SK-N-SH (cell line): ENCODE measurements at regions not wholly inside any gene's neighbourhood (a gene's known extent, or its start where the extent isn't known, plus 50 kb on each side); places are given as distances from the start of the nearest gene placed in this dataset.

Experiments
- CTCF ChIA-PET: fragments of 300-600, 350-600 bp; formaldehyde crosslinking; extraction: SDS; loops from one replicate; lab custom pipeline; 2021; lab: Yijun Ruan, JAX
- POLR2A ChIA-PET: fragments of 350-600 bp; sonication (Branson Sonifier 250); formaldehyde crosslinking; extraction: SDS; loops from one replicate; lab custom pipeline; 2020; ENCODE audit warnings: antibody characterized with exemption, inconsistent platforms; lab: Yijun Ruan, JAX
- DNase-seq: peaks from one replicate; pipeline ENCODE4 v3.0.0; 2012
- H2AFZ ChIP-seq: fragments of 200-600 bp; sonication (generic); 2 replicates; pipeline ENCODE4 v1.8.1; 2016; ENCODE audit warnings: antibody characterized with exemption, mild to moderate bottlenecking, low read depth
- H3F3A ChIP-seq: fragments of 200-600 bp; sonication (generic); replicated peaks from 2 replicates; pipeline ENCODE3; 2016; ENCODE audit warnings: antibody characterized with exemption, mild to moderate bottlenecking; ENCODE audit not compliant: insufficient read depth
- H3K27ac ChIP-seq, 2 experiments: fragments of 200-500 bp in 1 of 2; fragments of 200-600 bp in 1 of 2; sonication (Bioruptor generic) in 1 of 2; sonication (generic), shearing (Covaris generic) in 1 of 2; 2 replicates each; pipeline versions ENCODE4 v1.5.1 to v1.6.1; 2014 to 2016; ENCODE audit warnings: low read depth in 2 of 2, inconsistent platforms in 1 of 2, low read length in 1 of 2, mild to moderate bottlenecking in 1 of 2, mixed read lengths in 1 of 2
- H3K27me3 ChIP-seq: fragments of 200-600 bp; sonication (generic), shearing (Covaris generic); 2 replicates; pipeline ENCODE4 v1.6.1; 2016; ENCODE audit warnings: mixed run types; ENCODE audit not compliant: insufficient read depth
- H3K36me3 ChIP-seq, 2 experiments: fragments of 200-500 bp in 1 of 2; fragments of 200-600 bp in 1 of 2; sonication (Bioruptor generic) in 1 of 2; sonication (generic) in 1 of 2; replicated peaks in 1 of 2; 2 replicates each; pipeline versions ENCODE3 to v1.5.1; 2014 to 2016; ENCODE audit warnings: low read length in 1 of 2, mild to moderate bottlenecking in 1 of 2; ENCODE audit not compliant: insufficient read depth in 2 of 2, control insufficient read depth in 1 of 2
- H3K4me1 ChIP-seq, 2 experiments: fragments of 200-500 bp in 1 of 2; fragments of 200-600 bp in 1 of 2; sonication (Bioruptor generic) in 1 of 2; sonication (generic), shearing (Covaris generic) in 1 of 2; 2 replicates each; pipeline versions ENCODE4 v1.5.1 to v1.6.1; 2014 to 2016; ENCODE audit warnings: low read depth in 1 of 2, low read length in 1 of 2, mixed run types in 1 of 2; ENCODE audit not compliant: insufficient read depth in 2 of 2, control insufficient read depth in 1 of 2
- H3K4me2 ChIP-seq: fragments of 200-600 bp; sonication (generic), shearing (Covaris generic); 2 replicates; pipeline ENCODE4 v1.6.1; 2017; ENCODE audit warnings: mixed run types
- H3K4me3 ChIP-seq, 2 experiments: fragments of 200-500 bp in 1 of 2; fragments of 200-600 bp in 1 of 2; sonication (Bioruptor generic) in 1 of 2; sonication (generic), shearing (Covaris generic) in 1 of 2; 2 replicates each; pipeline versions ENCODE4 v1.5.1 to v1.8.1; 2014 to 2016; ENCODE audit warnings: low read depth in 2 of 2, inconsistent platforms in 1 of 2, low read length in 1 of 2, mild to moderate bottlenecking in 1 of 2, mixed read lengths in 1 of 2, moderate library complexity in 1 of 2
- H3K79me2 ChIP-seq: fragments of 200-600 bp; sonication (generic); 2 replicates; pipeline ENCODE4 v1.8.1; 2017; ENCODE audit warnings: mild to moderate bottlenecking; ENCODE audit not compliant: insufficient read depth
- H3K9ac ChIP-seq: fragments of 200-600 bp; sonication (generic); 2 replicates; pipeline ENCODE4 v1.6.1; 2017; ENCODE audit warnings: mixed run types
- H3K9me2 ChIP-seq: fragments of 200-600 bp; sonication (generic); 2 replicates; pipeline ENCODE4 v1.6.1; 2017; ENCODE audit warnings: mixed run types
- H3K9me3 ChIP-seq: fragments of 200-600 bp; sonication (generic); 2 replicates; pipeline ENCODE4 v1.6.1; 2017; ENCODE audit warnings: mixed run types, mild to moderate bottlenecking, moderate library complexity
- H4K20me1 ChIP-seq: fragments of 200-600 bp; sonication (generic); 2 replicates; pipeline ENCODE4 v1.6.1; 2017; ENCODE audit warnings: mild to moderate bottlenecking, mixed run types; ENCODE audit not compliant: insufficient read depth
- CHD2 ChIP-seq: fragments of 150-350 bp; IDR thresholded peaks from 2 replicates; pipeline ENCODE4 v1.6.1; 2018; ENCODE audit warnings: low read length; ENCODE audit not compliant: partially characterized antibody
- ELF1 ChIP-seq: IDR thresholded peaks from 2 replicates; pipeline ENCODE4 v1.4.0; 2012
- EZH2phosphoT487 ChIP-seq: fragments of 200-600 bp; sonication (generic); IDR thresholded peaks from 2 replicates; pipeline ENCODE4 v1.6.1; 2017; ENCODE audit warnings: low read depth, mixed run types, mild to moderate bottlenecking, antibody characterized with exemption, moderate library complexity, borderline replicate concordance
- FOSL2 ChIP-seq: IDR thresholded peaks from 2 replicates; pipeline ENCODE4 v1.4.0; 2012; ENCODE audit warnings: low read depth, mild to moderate bottlenecking, moderate library complexity, borderline replicate concordance
- FOXM1 ChIP-seq: IDR thresholded peaks from 2 replicates; pipeline ENCODE4 v1.4.0; 2012; ENCODE audit warnings: low read depth, mild to moderate bottlenecking
- GABPA ChIP-seq: IDR thresholded peaks from 2 replicates; pipeline ENCODE4 v1.4.0; 2012; ENCODE audit warnings: low read depth, mild to moderate bottlenecking
- GATA2 ChIP-seq: sonication (generic); formaldehyde crosslinking; IDR thresholded peaks from 2 replicates; pipeline ENCODE4 v1.5.0; 2020; ENCODE audit warnings: mild to moderate bottlenecking, missing genetic modification reagents
- IRF3 ChIP-seq: fragments of 150-350 bp; IDR thresholded peaks from 2 replicates; pipeline ENCODE4 v1.6.1; 2016; ENCODE audit warnings: mild to moderate bottlenecking, low read depth, low read length
- MEF2A ChIP-seq: IDR thresholded peaks from 2 replicates; pipeline ENCODE4 v1.4.0; 2012; ENCODE audit warnings: low read depth, borderline replicate concordance
- MXI1 ChIP-seq: IDR thresholded peaks from 2 replicates; pipeline ENCODE4 v1.6.1; 2012; ENCODE audit warnings: mild to moderate bottlenecking, low read depth, low read length, improper control_type of control experiment
- POLR2AphosphoS5 ChIP-seq: IDR thresholded peaks from 2 replicates; pipeline ENCODE4 v1.6.1; 2012; ENCODE audit warnings: low read depth, low read length
- RAD21 ChIP-seq: IDR thresholded peaks from 2 replicates; pipeline ENCODE4 v1.6.1; 2012; ENCODE audit warnings: mild to moderate bottlenecking, low read length
- SIN3A ChIP-seq: IDR thresholded peaks from 2 replicates; pipeline ENCODE4 v1.6.1; 2012; ENCODE audit warnings: low read depth, mild to moderate bottlenecking, low read length, moderate library complexity, borderline replicate concordance
- TAF1 ChIP-seq: IDR thresholded peaks from 2 replicates; pipeline ENCODE4 v1.6.1; 2012; ENCODE audit warnings: low read depth, mild to moderate bottlenecking, low read length, moderate library complexity, borderline replicate concordance
- TEAD4 ChIP-seq: IDR thresholded peaks from 2 replicates; pipeline ENCODE4 v1.4.0; 2012; ENCODE audit warnings: mild to moderate bottlenecking, borderline replicate concordance; ENCODE audit not compliant: insufficient read depth
- YY1 ChIP-seq: IDR thresholded peaks from 2 replicates; pipeline ENCODE4 v1.4.0; 2012; ENCODE audit warnings: low read depth, mild to moderate bottlenecking
- ZBTB33 ChIP-seq: IDR thresholded peaks from 2 replicates; pipeline ENCODE4 v1.4.0; 2012; ENCODE audit warnings: low read depth, borderline replicate concordance
- WGBS: methylation state at CpG from one replicate; pipeline ENCODE4 v1.1.6; 2017; ENCODE audit warnings: low lambda C conversion rate; 5-methylcytosine and 5-hydroxymethylcytosine counted together

GRCh38 chr10:42984035-42984610, 92.7 kb upstream of the RET start:
- no peak for TF ChIP-seq ZBTB33
- TF ChIP-seq CHD2 = no peak
- no peak for TF ChIP-seq SIN3A
- TF ChIP-seq POLR2AphosphoS5 = no peak
- TF ChIP-seq RAD21 = no peak
- TF ChIP-seq ELF1 = no peak
- TF ChIP-seq TAF1 = no peak
- no peak for TF ChIP-seq IRF3
- TF ChIP-seq GABPA = no peak
- TF ChIP-seq MXI1 = no peak
- no peak for TF ChIP-seq GATA2 (CRISPR knock-in tag)
- TF ChIP-seq TEAD4 = no peak
- no peak for TF ChIP-seq FOSL2
- no peak for TF ChIP-seq MEF2A
- TF ChIP-seq YY1 = no peak
- TF ChIP-seq EZH2phosphoT487 = no peak
- TF ChIP-seq FOXM1 = no peak
- TF ChIP-seq, all 33 proteins: peak for 0
- Histone ChIP-seq H3K4me3 (no peak overlapping the region), H3K79me2 (no peaks in the 10 kb centered on the region), H3K9ac (no peak overlapping the region), H3K27me3 (no peaks in the 10 kb centered on the region), H3K9me2 (no peaks in the 10 kb centered on the region), H3K36me3 (no peaks in the 10 kb centered on the region), H2AFZ (no peak overlapping the region), H3K27ac (peak overlapping the region in 1 of 2 experiments; percentile 51; a peak in 2 of 4 replicates), H3K9me3 (no peaks in the 10 kb centered on the region), H4K20me1 (no peaks in the 10 kb centered on the region), H3K4me1 (peaks cover 0 to 72% of the 10 kb centered on the region in 2 experiments; a peak in 2 of 4 replicates), H3F3A (no peaks in the 10 kb centered on the region), H3K4me2 (no peak overlapping the region)
- peak; percentile 9 for DNase-seq
- 24% methylated on average over 8 of the region's 8 CpGs for WGBS
- ChIA-PET CTCF (interaction anchor here (0.8 to 10.4 kb wide), 7 partner anchors 10 to 117 kb away, joined by 3 to 130 read pairs (median 5); partner anchors contain the start of gene RET), POLR2A (interaction anchor here (1.1 to 1.7 kb wide), 3 partner anchors 13 to 94 kb away, joined by 4 to 7 read pairs (median 6); no protein-coding TSS in a partner anchor)
